ENCODE measurements at regions not wholly inside any gene's neighbourhood (a gene's known extent, or its start where the extent isn't known, plus 50 kb on each side); places are given as distances from the start of the nearest gene placed in this dataset.

- dilution Hi-C loops (cut with MboI; ENCODE audit: extremely low pct_ligation_motif_present, low sequenced_read_pairs) = no loop called here
- Histone ChIP-seq H3K27me3 (ENCODE audit: control insufficient read depth, extremely low read depth, insufficient read depth, low read length) (no peaks in the 10 kb centered on the region), H3K9me1 (ENCODE audit: control insufficient read depth, extremely low read depth, insufficient read depth, low read length) (no peaks in the 10 kb centered on the region), H3K36me3 (ENCODE audit: control insufficient read depth in 2 of 2, extremely low read depth in 1 of 2, insufficient read depth in 2 of 2, low read length in 2 of 2) (no peaks in the 10 kb centered on the region), H3K79me2 (ENCODE audit: control insufficient read depth, insufficient read depth, low read length) (no peaks in the 10 kb centered on the region), H4K20me1 (ENCODE audit: control insufficient read depth, extremely low read depth, insufficient read depth, low read length) (no peaks in the 10 kb centered on the region), H3K4me1 (ENCODE audit: control insufficient read depth, extremely low read depth, insufficient read depth, low read length) (no peaks in the 10 kb centered on the region), H3K9ac (ENCODE audit: control insufficient read depth, extremely low read depth, insufficient read depth, low read length) (no peak overlapping the region), H3K9me3 (ENCODE audit: control insufficient read depth, low read depth, low read length) (no peaks in the 10 kb centered on the region), H3K27ac (ENCODE audit: control insufficient read depth, insufficient read depth, low read length) (no peak overlapping the region), H3K4me2 (ENCODE audit: control insufficient read depth, extremely low read depth, insufficient read depth, low read depth, low read length) (no peak overlapping the region), H3K4me3 (ENCODE audit: control insufficient read depth in 2 of 3, extremely low read depth in 1 of 3, insufficient read depth in 2 of 3, low read depth in 1 of 3, low read length in 3 of 3) (no peak overlapping the region), H2AFZ (ENCODE audit: control insufficient read depth, low read length) (no peak overlapping the region)
- DNase-seq (ENCODE audit: low read depth, low spot score) (no peak), FAIRE-seq (no peak)
- TF ChIP-seq EZH2 (IDR thresholded peaks at IDR 0.05; ENCODE audit: low read length) = no peak
- no peak for TF ChIP-seq CTCF (optimal IDR thresholded peaks at IDR 0.05 in 1 of 3, IDR thresholded peaks at IDR 0.05 in 1 of 3, conservative IDR thresholded peaks at IDR 0.05 in 1 of 3; ENCODE audit: extremely low read depth in 1 of 3, insufficient read depth in 2 of 3, low read length in 3 of 3)
Observed at GRCh38 chrX:96405842-96406241, 278.8 kb upstream of the DIAPH2 start.

GRCh38 chrX:96407072-96407471 lies 277.6 kb upstream of the DIAPH2 start:
- H2AFZ ChIP-seq (ENCODE audit: control insufficient read depth, low read length) = no peak overlapping the region
- H3K9ac ChIP-seq (ENCODE audit: control insufficient read depth, extremely low read depth, insufficient read depth, low read length) = no peak overlapping the region
- H4K20me1 ChIP-seq (ENCODE audit: control insufficient read depth, extremely low read depth, insufficient read depth, low read length) = no peaks in the 10 kb centered on the region
- no peaks in the 10 kb centered on the region for H3K36me3 ChIP-seq (ENCODE audit: control insufficient read depth in 2 of 2, extremely low read depth in 1 of 2, insufficient read depth in 2 of 2, low read length in 2 of 2)
- no peaks in the 10 kb centered on the region for H3K27me3 ChIP-seq (ENCODE audit: control insufficient read depth, extremely low read depth, insufficient read depth, low read length)
- H3K4me2 ChIP-seq (ENCODE audit: control insufficient read depth, extremely low read depth, insufficient read depth, low read depth, low read length) = no peak overlapping the region
- dilution Hi-C loops (cut with MboI; ENCODE audit: extremely low pct_ligation_motif_present, low sequenced_read_pairs) = no loop called here
- DNase-seq (ENCODE audit: low read depth, low spot score) (no peak), FAIRE-seq (no peak)
- H3K9me1 ChIP-seq (ENCODE audit: control insufficient read depth, extremely low read depth, insufficient read depth, low read length) = no peaks in the 10 kb centered on the region
- H3K27ac ChIP-seq (ENCODE audit: control insufficient read depth, insufficient read depth, low read length) = no peak overlapping the region
- no peaks in the 10 kb centered on the region for H3K79me2 ChIP-seq (ENCODE audit: control insufficient read depth, insufficient read depth, low read length)
- TF ChIP-seq CTCF (optimal IDR thresholded peaks at IDR 0.05 in 1 of 3, IDR thresholded peaks at IDR 0.05 in 1 of 3, conservative IDR thresholded peaks at IDR 0.05 in 1 of 3; ENCODE audit: extremely low read depth in 1 of 3, insufficient read depth in 2 of 3, low read length in 3 of 3) (no peak), EZH2 (IDR thresholded peaks at IDR 0.05; ENCODE audit: low read length) (no peak)
- no peaks in the 10 kb centered on the region for H3K4me1 ChIP-seq (ENCODE audit: control insufficient read depth, extremely low read depth, insufficient read depth, low read length)
- H3K9me3 ChIP-seq (ENCODE audit: control insufficient read depth, low read depth, low read length) = no peaks in the 10 kb centered on the region
- no peak overlapping the region for H3K4me3 ChIP-seq (ENCODE audit: control insufficient read depth in 2 of 3, extremely low read depth in 1 of 3, insufficient read depth in 2 of 3, low read depth in 1 of 3, low read length in 3 of 3)

Measured in keratinocyte (primary cell).